Left colon (tissue), 2 donors: ENCODE measurements at regions not wholly inside any gene's neighbourhood (a gene's known extent, or its start where the extent isn't known, plus 50 kb on each side); places are given as distances from the start of the nearest gene placed in this dataset.
"Not testable (repeated sequence)": the region's sequence is repeated elsewhere in the genome, so short reads cannot be mapped to it uniquely, and the experiment has no call there.

Experiments
- ATAC-seq: fragments of 200-7000 bp; cut with Tn5 transposase; one replicate; pipeline ENCODE4 v1.9.1; 2020; ENCODE audit warnings: mild to moderate bottlenecking, moderate library complexity
- DNase-seq, 2 donors: peaks; one replicate each; pipeline ENCODE4 v3.0.0-alpha.2; 2020
- intact Hi-C, 2 donors: fragments of 100-400 bp; cut with DNase I in 1 of 2; cut with micrococcal nuclease in 1 of 2; formaldehyde crosslinking; loops; one replicate each; pipeline versions ENCODE4 v1.11.2 to v1.14.0; 2022; cut with DNase I, micrococcal nuclease
- donor health status: DM: no; HTN: no; CAD: no.
- donor health status: DM: yes; HTN: yes; CAD: no.

DNA sequence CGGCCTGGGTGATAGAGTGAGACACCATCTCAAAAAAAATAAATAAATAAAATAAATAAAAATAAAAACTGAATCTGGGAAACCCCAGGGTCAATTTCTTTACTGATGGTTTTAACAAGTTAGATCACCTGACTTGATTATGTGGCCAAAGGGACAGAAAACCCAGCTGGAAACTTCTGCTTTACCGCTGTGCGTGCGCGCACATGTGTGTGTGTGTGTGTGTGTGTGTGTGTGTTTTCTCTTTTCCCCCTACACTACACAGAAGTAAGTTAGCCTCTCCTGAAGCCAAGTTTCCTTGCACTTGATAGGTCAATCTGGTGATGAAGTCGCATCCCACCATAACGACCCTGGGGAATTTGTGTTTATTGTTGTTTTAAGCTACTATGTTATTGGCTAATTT is 105.3 kb upstream of the AMN1 start:
- intact Hi-C loops: no loop called here
- DNase-seq: no peak
- no peak for ATAC-seq

DNA sequence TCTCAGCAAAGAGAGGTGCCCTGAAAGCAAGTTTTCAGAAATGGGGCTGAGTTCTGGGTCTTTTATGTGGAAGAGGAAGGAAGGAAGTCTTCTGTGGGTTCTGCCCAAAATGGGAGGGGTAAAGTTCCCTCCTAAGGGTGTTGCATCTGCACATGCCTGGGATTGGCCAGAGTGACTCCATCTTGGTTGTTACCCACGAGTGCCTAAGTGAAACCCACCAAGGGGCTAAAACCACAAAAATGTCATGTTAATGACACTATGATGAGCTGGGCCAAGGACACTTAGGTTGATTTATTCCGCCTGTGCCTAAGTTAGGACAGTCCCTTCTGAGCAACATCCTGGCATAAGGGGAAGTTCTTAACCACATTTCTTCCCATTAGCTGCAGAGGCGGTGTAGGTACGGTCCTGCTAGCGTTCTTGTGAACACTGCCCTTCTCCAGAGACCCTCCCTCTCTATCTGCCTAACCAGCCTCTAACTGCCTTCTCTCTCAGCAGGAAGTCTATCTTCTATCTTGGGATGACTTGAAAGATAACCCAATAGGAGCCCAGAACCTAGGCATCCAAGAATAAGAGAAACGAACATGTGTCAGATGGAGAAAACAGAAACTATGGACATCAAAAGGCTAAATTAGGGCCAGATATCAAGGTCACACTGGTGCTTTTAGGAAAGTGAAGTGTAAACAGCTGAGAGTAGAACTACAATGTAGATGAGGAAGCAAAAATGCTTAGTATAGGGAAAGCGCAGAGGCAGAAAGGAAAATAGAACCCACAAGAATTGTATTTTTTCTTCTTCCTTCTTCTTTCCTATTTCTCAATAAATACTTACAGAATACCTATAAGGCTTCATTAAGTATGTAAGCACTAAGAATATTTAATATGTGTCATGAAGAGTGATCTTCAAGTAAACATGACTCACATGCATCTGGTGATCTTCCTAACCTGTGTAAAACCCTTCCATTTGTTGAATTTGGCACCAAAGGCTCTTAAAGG is 104.2 kb upstream of the AMN1 start:
- intact Hi-C loops: no loop called here
- no peak for ATAC-seq
- no peak for DNase-seq

DNA sequence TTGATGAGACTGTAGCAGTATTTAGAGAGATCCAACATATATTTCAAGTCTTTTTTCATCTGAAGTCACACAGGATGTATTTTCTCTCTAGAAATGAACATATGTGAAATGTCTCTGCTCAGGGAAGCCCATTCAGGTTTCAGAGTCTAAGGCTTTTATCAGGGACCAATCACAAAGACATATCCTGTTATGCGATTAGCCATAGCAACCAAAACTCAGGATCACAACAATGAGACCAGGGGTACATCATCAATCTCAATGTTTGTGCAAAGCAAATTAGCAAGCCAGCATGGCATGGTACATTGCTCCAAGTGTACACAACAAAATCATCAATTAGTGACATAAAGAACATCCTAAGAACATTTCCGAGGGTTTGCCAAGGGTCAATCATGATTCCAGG is 99.2 kb upstream of the AMN1 start:
- DNase-seq (no peak), ATAC-seq (no peak)
- intact Hi-C loops: no loop called here

DNA sequence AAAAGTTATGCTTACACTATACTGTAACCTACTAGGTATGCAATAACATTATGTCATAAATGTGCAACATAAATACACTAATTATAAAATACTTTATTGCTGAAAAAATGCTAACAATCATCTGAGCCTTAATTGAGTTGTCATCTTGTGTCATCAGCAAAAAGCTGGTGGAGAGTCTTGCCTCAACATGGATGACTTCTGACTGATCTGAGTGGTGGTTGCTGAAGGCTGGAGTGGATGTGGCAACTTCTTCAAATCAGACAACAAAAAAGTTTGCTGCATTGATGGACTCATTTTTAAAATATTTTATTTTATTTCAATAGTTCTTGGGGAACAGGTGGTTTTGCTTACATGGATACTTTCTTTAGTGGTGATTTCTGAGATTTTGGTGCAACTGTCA is 93.9 kb upstream of the AMN1 start:
- intact Hi-C loops: no loop called here
- DNase-seq (no peak), ATAC-seq (no peak)

GRCh38 chr12:31821484-31821883 is 92.7 kb upstream of the AMN1 start:
- intact Hi-C loops: no loop called here
- DNase-seq: no peak
- ATAC-seq: no peak

GRCh38 chr12:31820832-31821231 is 92.0 kb upstream of the AMN1 start:
- no peak for ATAC-seq
- DNase-seq: no peak
- intact Hi-C loops: no loop called here

DNA sequence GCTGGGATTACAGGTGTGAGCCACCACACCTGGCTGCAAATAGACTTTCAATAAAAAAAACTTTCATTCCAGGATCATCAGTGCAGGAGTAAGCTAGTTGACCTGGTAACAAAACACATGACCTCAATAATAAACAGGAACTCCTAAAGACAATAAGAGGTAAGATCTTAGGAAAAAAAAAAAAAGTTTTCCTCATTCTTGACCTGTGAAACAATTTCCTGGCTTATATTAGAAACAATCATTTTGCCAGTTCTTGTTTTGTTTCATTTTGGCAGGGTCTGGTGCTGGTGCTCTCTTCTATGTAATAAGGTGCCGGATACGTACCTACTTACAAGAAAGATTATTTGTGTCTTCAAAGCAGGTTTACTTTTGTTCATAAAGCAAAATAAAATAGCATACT is 90.6 kb upstream of the AMN1 start:
- no peak for ATAC-seq
- DNase-seq: no peak
- intact Hi-C loops: no loop called here

DNA sequence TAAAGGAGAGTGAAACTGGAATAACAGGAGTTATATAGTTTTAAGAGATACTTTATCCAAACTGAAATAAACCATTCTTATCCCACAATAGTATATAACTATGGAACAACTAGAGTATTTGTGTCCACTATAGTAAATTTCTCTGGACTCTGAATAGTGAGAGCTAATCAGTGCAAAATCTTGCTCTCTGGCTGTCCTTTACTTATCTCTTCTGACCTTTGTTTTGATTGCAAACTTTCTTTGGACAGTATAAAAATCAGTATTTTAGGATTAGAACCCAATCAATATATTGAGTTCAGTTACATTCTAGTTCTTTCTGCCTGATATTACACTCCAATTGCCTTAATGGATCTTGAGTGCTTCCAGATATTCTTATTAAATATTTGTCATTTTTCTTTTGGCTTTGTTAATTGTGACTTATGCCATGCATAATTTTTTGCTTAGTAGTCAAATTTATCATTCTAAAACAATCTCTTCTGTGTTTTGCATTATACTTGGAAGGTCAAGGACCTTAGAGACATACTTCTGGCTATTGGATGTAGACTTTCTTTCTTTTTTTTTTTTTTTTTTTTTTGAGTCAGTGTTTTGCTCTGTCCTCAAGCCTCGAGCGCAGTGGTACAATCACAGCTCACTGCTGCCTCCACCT is 89.9 kb upstream of the AMN1 start:
- ATAC-seq: no peak
- intact Hi-C loops: no loop called here
- no peak for DNase-seq

GRCh38 chr12:31817120-31817519 is 88.3 kb upstream of the AMN1 start:
- intact Hi-C loops: no loop called here
- ATAC-seq (no peak), DNase-seq (no peak)

DNA sequence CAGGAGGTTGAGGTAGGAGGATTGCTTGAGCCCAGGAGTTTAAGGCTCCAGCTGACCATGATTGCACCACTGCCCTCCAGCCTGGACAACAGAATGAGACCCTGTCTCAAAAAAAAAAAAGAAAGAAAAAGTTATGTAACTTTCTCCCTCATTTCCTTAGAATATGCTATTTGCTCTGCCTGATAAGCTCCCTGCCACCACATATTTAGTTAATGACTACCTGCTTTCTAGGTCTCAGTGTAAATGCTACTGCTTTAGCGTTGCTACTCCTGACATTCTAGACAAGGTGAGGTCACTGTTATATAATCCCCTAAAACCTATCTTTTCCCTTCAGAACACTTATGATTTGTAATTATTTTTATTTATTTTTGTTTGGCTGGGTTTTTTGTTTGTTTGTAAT is 86.3 kb upstream of the AMN1 start:
- no peak for DNase-seq
- ATAC-seq: no peak
- intact Hi-C loops: no loop called here

DNA sequence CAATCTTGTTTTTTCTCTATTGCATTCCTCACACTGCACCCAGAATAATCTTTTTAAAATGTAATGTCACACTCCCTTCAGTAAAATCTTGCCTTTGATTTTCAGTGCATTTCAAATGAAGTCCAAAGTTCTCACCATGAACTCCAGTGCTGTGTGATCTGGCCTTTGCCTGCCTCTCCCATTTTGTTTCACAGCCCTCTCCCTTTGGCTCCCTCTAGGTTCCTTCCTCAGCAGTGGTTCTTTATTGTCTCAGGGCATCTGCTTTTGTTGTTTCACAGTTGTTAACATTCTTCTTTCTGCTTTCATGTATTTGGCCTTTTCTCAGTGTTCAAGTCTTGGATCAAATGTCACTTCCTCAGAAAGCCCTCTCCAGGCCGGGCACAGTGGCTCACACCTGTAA is 84.5 kb upstream of the AMN1 start:
- intact Hi-C loops: no loop called here
- ATAC-seq (peak; percentile 97), DNase-seq (no peak)

GRCh38 chr12:31807773-31808097 is 78.9 kb upstream of the AMN1 start:
- ATAC-seq (no peak), DNase-seq (no peak)
- intact Hi-C loops: no loop called here

- intact Hi-C loops, DNase-seq, ATAC-seq: not testable (repeated sequence)
Observed at GRCh38 chr12:31807081-31807772, 78.4 kb upstream of the AMN1 start.

DNA sequence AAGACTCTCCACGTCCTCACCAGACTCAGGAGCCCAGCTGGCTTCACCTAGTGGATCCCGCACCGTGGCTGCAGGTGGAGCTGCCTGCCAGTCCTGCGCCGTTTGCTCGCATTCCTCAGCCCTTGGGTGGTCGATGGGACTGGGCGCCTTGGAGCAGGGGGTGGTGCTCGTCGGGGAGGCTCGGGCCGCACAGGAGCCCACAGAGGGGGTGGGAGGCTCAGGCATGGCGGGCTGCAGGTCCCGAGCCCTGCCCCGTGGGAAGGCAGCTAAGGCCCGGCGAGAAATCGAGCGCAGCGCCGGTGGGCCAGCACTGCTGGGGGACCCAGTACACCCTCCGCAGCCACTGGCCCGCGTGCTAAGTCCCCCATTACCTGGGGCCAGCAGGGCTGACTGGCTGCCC is 76.9 kb upstream of the AMN1 start:
- ATAC-seq, DNase-seq, intact Hi-C loops: not testable (repeated sequence)

DNA sequence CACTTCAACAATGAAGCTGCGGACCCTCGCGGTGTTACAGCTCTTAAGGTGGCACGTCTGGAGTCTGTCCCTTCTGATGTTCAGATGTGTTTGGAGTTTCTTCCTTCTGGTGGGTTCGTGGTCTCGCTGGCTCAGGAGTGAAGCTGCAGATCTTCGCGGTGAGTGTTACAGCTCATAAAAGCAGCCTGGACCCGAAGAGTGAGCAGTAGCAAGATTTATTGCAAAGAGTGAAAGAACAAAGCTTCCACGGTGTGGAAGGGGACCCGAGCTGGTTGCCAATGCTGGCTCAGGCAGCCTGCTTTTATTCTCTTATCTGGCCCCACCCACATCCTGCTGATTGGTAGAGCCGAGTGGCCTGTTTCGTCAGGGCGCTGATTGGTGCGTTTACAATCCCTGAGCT is 75.9 kb upstream of the AMN1 start:
- ATAC-seq, DNase-seq, intact Hi-C loops: not testable (repeated sequence)

- intact Hi-C loops: no loop called here
- no peak for ATAC-seq
- DNase-seq: no peak
Observed at GRCh38 chr12:31804185-31804504, 75.3 kb upstream of the AMN1 start.

GRCh38 chr12:31803306-31804184 is 74.7 kb upstream of the AMN1 start:
- intact Hi-C loops: no loop called here
- DNase-seq (no peak), ATAC-seq (no peak)

- intact Hi-C loops: no loop called here
- ATAC-seq: no peak
- DNase-seq: no peak
Observed at GRCh38 chr12:31801872-31802271, 73.1 kb upstream of the AMN1 start.

DNA sequence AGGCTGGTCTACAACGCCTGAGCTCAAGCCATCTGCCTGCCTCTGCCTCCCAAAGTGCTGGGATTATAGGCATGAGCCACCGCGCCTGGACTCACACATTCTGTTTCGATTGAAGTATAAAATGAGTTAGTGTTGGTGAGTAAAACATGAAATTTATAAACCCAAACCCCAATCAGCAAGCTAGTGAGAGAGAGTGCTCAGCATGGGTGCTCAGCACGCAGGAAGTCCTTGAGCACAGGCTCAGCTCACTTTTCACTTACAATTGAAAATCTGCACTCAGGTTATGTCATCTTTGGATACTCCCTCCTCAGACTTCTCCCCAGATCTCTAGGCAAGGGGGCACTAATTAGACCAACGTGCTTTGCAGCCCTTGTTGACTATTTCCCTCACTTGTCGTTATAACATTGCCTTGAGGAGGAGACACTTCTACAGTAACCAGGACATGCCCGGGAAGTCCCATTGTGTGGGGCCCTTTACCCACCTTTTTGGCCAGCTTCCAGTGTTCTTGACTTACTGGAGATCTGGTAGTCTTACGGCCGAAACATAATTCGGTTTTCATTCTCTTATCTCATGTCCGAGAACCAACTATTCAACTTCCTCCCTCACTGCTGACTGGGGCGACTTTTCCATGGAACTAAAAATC is 68.5 kb upstream of the AMN1 start:
- ATAC-seq (no peak), DNase-seq (no peak)
- intact Hi-C loops: no loop called here
